ENCODE measurements at regions not wholly inside any gene's neighbourhood (a gene's known extent, or its start where the extent isn't known, plus 50 kb on each side); places are given as distances from the start of the nearest gene placed in this dataset.
"Not testable (repeated sequence)": the region's sequence is repeated elsewhere in the genome, so short reads cannot be mapped to it uniquely, and the experiment has no call there.

DNA sequence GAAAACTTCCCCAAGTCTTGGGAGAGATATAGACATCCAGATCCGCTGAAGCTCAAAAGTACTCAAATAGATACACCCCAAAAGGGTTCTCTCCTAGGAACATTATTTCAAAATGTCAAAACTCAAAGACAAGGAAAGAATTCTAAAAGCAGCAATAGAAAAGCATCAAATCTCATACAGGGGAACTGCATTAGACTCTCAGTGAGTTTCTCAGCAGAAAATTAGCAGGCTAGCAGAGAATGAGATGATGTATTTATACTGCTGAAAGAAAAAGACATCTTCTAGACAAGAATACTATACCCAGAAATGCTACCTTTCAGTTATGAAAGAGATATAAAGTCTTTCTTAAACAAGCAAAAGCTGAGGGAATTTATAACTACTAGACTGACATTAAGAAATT is 75.5 kb upstream of the RIMS1 start:
- Mint-ChIP-seq H3K4me3 (ENCODE audit: unreplicated experiment) (no peak overlapping the region), H3K27me3 (ENCODE audit: insufficient read depth, unreplicated experiment) (no peaks in the 10 kb centered on the region), H3K36me3 (ENCODE audit: insufficient read depth, unreplicated experiment) (no peaks in the 10 kb centered on the region), H3K27ac (ENCODE audit: low read depth, unreplicated experiment) (no peak overlapping the region), H3K9me3 (ENCODE audit: unreplicated experiment) (peaks cover 34% of the 10 kb centered on the region), H3K4me1 (ENCODE audit: insufficient read depth, unreplicated experiment) (no peaks in the 10 kb centered on the region)
- ChIA-PET POLR2A (no interaction called here), CTCF (no interaction called here)
- no peak for DNase-seq (ENCODE audit: unreplicated experiment)
- BruUV-seq (replicated peaks) = no TSS peak
- intact Hi-C loops (cut with micrococcal nuclease) = no loop called here
- TF ChIP-seq, protein P1, sequence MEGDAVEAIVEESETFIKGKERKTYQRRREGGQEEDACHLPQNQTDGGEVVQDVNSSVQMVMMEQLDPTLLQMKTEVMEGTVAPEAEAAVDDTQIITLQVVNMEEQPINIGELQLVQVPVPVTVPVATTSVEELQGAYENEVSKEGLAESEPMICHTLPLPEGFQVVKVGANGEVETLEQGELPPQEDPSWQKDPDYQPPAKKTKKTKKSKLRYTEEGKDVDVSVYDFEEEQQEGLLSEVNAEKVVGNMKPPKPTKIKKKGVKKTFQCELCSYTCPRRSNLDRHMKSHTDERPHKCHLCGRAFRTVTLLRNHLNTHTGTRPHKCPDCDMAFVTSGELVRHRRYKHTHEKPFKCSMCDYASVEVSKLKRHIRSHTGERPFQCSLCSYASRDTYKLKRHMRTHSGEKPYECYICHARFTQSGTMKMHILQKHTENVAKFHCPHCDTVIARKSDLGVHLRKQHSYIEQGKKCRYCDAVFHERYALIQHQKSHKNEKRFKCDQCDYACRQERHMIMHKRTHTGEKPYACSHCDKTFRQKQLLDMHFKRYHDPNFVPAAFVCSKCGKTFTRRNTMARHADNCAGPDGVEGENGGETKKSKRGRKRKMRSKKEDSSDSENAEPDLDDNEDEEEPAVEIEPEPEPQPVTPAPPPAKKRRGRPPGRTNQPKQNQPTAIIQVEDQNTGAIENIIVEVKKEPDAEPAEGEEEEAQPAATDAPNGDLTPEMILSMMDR (IDR thresholded peaks at IDR 0.05; ENCODE audit: unreplicated experiment) = no peak

DNA sequence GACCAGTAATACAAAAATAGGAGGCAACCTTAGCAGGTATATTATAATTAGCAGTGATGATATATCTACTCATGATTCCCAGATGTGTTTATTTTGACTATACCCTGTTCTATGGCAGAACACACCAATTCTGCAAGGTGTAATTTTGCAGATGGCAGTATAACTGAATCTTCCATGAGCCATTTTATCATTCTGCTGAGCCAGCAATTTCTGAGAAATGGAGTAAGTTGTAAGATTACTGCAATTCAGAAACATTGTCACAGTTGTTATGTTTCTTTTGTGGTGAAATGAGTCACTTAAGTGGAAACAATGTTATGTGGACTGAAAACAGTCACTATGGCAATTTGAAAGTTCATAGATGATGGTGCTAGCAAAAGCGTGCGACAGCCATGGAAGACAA is 63.7 kb upstream of the RIMS1 start:
- no TSS peak for BruUV-seq (replicated peaks)

DNA sequence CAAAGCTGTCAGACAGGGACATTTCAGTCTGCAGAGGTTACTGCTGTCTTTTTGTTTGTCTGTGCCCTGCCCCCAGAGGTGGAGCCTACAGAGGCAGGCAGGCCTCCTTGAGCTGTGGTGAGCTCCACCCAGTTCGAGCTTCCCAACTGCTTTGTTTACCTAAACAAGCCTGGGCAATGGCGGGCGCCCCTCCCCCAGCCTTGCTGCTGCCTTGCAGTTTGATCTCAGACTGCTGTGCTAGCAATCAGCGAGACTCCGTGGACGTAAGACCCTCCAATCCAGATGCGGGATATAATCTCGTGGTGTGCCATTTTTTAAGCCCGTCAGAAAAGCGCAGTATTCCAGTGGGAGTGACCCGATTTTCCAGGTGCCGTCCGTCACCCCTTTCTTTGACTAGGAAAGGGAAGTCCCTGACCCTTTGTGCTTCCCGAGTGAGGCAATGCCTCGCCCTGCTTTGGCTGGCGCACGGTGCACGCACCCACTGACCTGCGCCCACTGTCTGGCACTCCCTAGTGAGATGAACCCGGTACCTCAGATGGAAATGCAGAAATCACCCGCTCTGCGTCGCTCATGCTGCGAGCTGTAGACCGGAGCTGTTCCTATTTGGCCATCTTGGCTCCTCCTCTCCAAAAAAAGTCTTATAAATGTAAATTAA is 54.1 kb upstream of the RIMS1 start:
- CTCF ChIA-PET; intact Hi-C loops (cut with micrococcal nuclease); POLR2A ChIA-PET; H3K4me3 Mint-ChIP-seq (ENCODE audit: unreplicated experiment); H3K4me1 Mint-ChIP-seq (ENCODE audit: insufficient read depth, unreplicated experiment); DNase-seq (ENCODE audit: unreplicated experiment); BruUV-seq (replicated peaks); H3K36me3 Mint-ChIP-seq (ENCODE audit: insufficient read depth, unreplicated experiment); H3K27ac Mint-ChIP-seq (ENCODE audit: low read depth, unreplicated experiment): not testable (repeated sequence)
- H3K9me3 Mint-ChIP-seq (ENCODE audit: unreplicated experiment) = peaks cover 11% of the 10 kb centered on the region
- H3K27me3 Mint-ChIP-seq (ENCODE audit: insufficient read depth, unreplicated experiment) = peaks cover 12% of the 10 kb centered on the region

More for the DNA sequence above, 63.7 kb upstream of the RIMS1 start:
- no peaks in the 10 kb centered on the region for H3K9me3 Mint-ChIP-seq (ENCODE audit: unreplicated experiment)
- no peaks in the 10 kb centered on the region for H3K36me3 Mint-ChIP-seq (ENCODE audit: insufficient read depth, unreplicated experiment)
- intact Hi-C loops (cut with micrococcal nuclease) = no loop called here
- CTCF ChIA-PET = no interaction called here
- no peak overlapping the region for H3K4me3 Mint-ChIP-seq (ENCODE audit: unreplicated experiment)
- POLR2A ChIA-PET = no interaction called here
- H3K27me3 Mint-ChIP-seq (ENCODE audit: insufficient read depth, unreplicated experiment) = no peaks in the 10 kb centered on the region
- no peak overlapping the region for H3K27ac Mint-ChIP-seq (ENCODE audit: low read depth, unreplicated experiment)
- TF ChIP-seq, protein P1 (IDR thresholded peaks at IDR 0.05; ENCODE audit: unreplicated experiment) = no peak
- DNase-seq (ENCODE audit: unreplicated experiment) = no peak
- no peaks in the 10 kb centered on the region for H3K4me1 Mint-ChIP-seq (ENCODE audit: insufficient read depth, unreplicated experiment)

Small RNA genes in the stretch of these regions (microRNA-seq; reads per million reads assigned to microRNA genes)
- 3,517 reads per million, percentile 92 among the genes with 10 or more reads in this experiment for gene MIR30A
- 30.3 reads per million, percentile 63 among the genes with 10 or more reads in this experiment for gene MIR30C2
